ENCODE measurements at regions not wholly inside any gene's neighbourhood (a gene's known extent, or its start where the extent isn't known, plus 50 kb on each side); places are given as distances from the start of the nearest gene placed in this dataset.

GRCh38 chr5:1966461-1966860 is 83.7 kb upstream of the IRX4 start:
- no peak for TF ChIP-seq CTCF (IDR thresholded peaks at IDR 0.05; ENCODE audit: insufficient read depth, low read length, poor library complexity, severe bottlenecking)
- no peak for TF ChIP-seq EZH2phosphoT487 (conservative IDR thresholded peaks at IDR 0.05; ENCODE audit: low read length)
